ENCODE measurements at regions not wholly inside any gene's neighbourhood (a gene's known extent, or its start where the extent isn't known, plus 50 kb on each side); places are given as distances from the start of the nearest gene placed in this dataset.

DNA sequence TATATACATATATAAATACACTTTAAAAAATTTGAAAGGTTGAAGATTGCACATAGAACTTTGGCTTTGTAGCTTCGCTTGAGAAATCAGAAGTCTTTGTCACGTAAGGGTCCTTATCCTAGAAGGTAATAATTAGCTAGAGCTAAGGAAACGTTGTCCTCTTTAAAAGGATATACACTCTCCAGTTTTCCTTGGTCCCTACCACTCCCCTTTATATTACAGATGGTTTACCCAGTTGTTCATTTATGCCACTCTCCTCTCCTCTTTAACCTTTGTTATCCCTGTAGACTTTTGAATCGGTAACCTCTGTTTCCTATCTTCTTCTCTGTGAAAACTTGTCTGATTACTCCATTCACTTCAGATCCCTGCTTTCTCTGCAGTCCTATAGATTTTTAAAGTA, 1101.0 kb upstream of the SEMA6A start:
- TF ChIP-seq, protein P1, sequence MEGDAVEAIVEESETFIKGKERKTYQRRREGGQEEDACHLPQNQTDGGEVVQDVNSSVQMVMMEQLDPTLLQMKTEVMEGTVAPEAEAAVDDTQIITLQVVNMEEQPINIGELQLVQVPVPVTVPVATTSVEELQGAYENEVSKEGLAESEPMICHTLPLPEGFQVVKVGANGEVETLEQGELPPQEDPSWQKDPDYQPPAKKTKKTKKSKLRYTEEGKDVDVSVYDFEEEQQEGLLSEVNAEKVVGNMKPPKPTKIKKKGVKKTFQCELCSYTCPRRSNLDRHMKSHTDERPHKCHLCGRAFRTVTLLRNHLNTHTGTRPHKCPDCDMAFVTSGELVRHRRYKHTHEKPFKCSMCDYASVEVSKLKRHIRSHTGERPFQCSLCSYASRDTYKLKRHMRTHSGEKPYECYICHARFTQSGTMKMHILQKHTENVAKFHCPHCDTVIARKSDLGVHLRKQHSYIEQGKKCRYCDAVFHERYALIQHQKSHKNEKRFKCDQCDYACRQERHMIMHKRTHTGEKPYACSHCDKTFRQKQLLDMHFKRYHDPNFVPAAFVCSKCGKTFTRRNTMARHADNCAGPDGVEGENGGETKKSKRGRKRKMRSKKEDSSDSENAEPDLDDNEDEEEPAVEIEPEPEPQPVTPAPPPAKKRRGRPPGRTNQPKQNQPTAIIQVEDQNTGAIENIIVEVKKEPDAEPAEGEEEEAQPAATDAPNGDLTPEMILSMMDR (IDR thresholded peaks at IDR 0.05) = no peak
- TF ChIP-seq POLR2AphosphoS5 (IDR thresholded peaks at IDR 0.05; ENCODE audit: insufficient read depth in 1 of 2, low read depth in 1 of 2) = no peak
- TF ChIP-seq POLR2A (IDR thresholded peaks at IDR 0.05) = no peak

All from vagina (tissue), 2 donors.